Activated CD4-positive, alpha-beta T cell treated with anti-CD3 and anti-CD28 coated beads for 4 hours (primary cell): ENCODE measurements at regions not wholly inside any gene's neighbourhood (a gene's known extent, or its start where the extent isn't known, plus 50 kb on each side); places are given as distances from the start of the nearest gene placed in this dataset.
"Not testable (repeated sequence)": the region's sequence is repeated elsewhere in the genome, so short reads cannot be mapped to it uniquely, and the experiment has no call there.

Experiments used
- DNase-seq, 2 donors: peaks; one replicate each; pipeline ENCODE4 v3.0.0-alpha.2; 2020

- no peak for DNase-seq
Observed at GRCh38 chr7:28330384-28331070, 81.8 kb upstream of the CREB5 start.

- no peak for DNase-seq
Observed at GRCh38 chr7:28332046-28332445, 80.3 kb upstream of the CREB5 start.

- DNase-seq = not testable (repeated sequence)
Observed at GRCh38 chr7:28333548-28333947, 78.8 kb upstream of the CREB5 start.

- no peak for DNase-seq
Observed at GRCh38 chr7:28336806-28337205, 75.5 kb upstream of the CREB5 start.

GRCh38 chr7:28338041-28338440 lies 74.3 kb upstream of the CREB5 start:
- no peak for DNase-seq

- no peak for DNase-seq
Observed at GRCh38 chr7:28343462-28343861, 68.9 kb upstream of the CREB5 start.

GRCh38 chr7:28346256-28346655 lies 66.1 kb upstream of the CREB5 start:
- no peak for DNase-seq

- no peak for DNase-seq
Observed at GRCh38 chr7:28346676-28347363, 65.5 kb upstream of the CREB5 start.

- no peak for DNase-seq
Observed at GRCh38 chr7:28347475-28348318, 64.6 kb upstream of the CREB5 start.

GRCh38 chr7:28348636-28349035 lies 63.7 kb upstream of the CREB5 start:
- DNase-seq = no peak

GRCh38 chr7:28349637-28350036 lies 62.7 kb upstream of the CREB5 start:
- no peak for DNase-seq

- no peak for DNase-seq
Observed at GRCh38 chr7:28350662-28351061, 61.7 kb upstream of the CREB5 start.

- DNase-seq = no peak
Observed at GRCh38 chr7:28351450-28351849, 60.9 kb upstream of the CREB5 start.

GRCh38 chr7:28354601-28355402 lies 57.5 kb upstream of the CREB5 start:
- DNase-seq = no peak

GRCh38 chr7:28355635-28356319 lies 56.5 kb upstream of the CREB5 start:
- no peak for DNase-seq

- DNase-seq = no peak
Observed at GRCh38 chr7:28356619-28357018, 55.7 kb upstream of the CREB5 start.

GRCh38 chr7:28358423-28358868 lies 53.9 kb upstream of the CREB5 start:
- DNase-seq = no peak

GRCh38 chr7:28360739-28361138 lies 51.6 kb upstream of the CREB5 start:
- DNase-seq = no peak

GRCh38 chr7:28361551-28361950 lies 50.8 kb upstream of the CREB5 start:
- no peak for DNase-seq

GRCh38 chr7:28362182-28362581 lies 50.1 kb upstream of the CREB5 start:
- no peak for DNase-seq
